GM19099 (cell line): ENCODE measurements at regions not wholly inside any gene's neighbourhood (a gene's known extent, or its start where the extent isn't known, plus 50 kb on each side); places are given as distances from the start of the nearest gene placed in this dataset.

Source experiments
- POLR2A ChIP-seq: IDR thresholded peaks from 3 replicates; pipeline ENCODE4 v1.6.1; 2011; ENCODE audit warnings: low read depth; ENCODE audit not compliant: insufficient read length; ENCODE audit errors: extremely low read depth

GRCh38 chr1:31485166-31485565 lies 72.2 kb downstream of the SERINC2 start:
- no peak for TF ChIP-seq POLR2A

GRCh38 chr1:31487143-31487542 lies 74.1 kb downstream of the SERINC2 start:
- TF ChIP-seq POLR2A = no peak

GRCh38 chr1:31487721-31488293 lies 74.8 kb downstream of the SERINC2 start:
- TF ChIP-seq POLR2A = no peak

- TF ChIP-seq POLR2A = no peak
Observed at GRCh38 chr1:31488528-31488927, 75.5 kb downstream of the SERINC2 start.

GRCh38 chr1:31497601-31498000 lies 78.7 kb upstream of the TINAGL1 start:
- no peak for TF ChIP-seq POLR2A

- no peak for TF ChIP-seq POLR2A
Observed at GRCh38 chr1:31498376-31499040, 77.8 kb upstream of the TINAGL1 start.

GRCh38 chr1:31501505-31501904 lies 74.8 kb upstream of the TINAGL1 start:
- no peak for TF ChIP-seq POLR2A

- no peak for TF ChIP-seq POLR2A
Observed at GRCh38 chr1:31502253-31502652, 74.1 kb upstream of the TINAGL1 start.

GRCh38 chr1:31502926-31503511 lies 73.3 kb upstream of the TINAGL1 start:
- TF ChIP-seq POLR2A = no peak

- TF ChIP-seq POLR2A = no peak
Observed at GRCh38 chr1:31503570-31503969, 72.7 kb upstream of the TINAGL1 start.

GRCh38 chr1:31504001-31504400 lies 72.3 kb upstream of the TINAGL1 start:
- no peak for TF ChIP-seq POLR2A

- TF ChIP-seq POLR2A = peak; percentile 69
Observed at GRCh38 chr1:31505911-31506497, 70.3 kb upstream of the TINAGL1 start.

- TF ChIP-seq POLR2A = no peak
Observed at GRCh38 chr1:31507221-31507620, 69.1 kb upstream of the TINAGL1 start.

GRCh38 chr1:31507676-31508530 lies 68.4 kb upstream of the TINAGL1 start:
- TF ChIP-seq POLR2A = peak; percentile 28

- TF ChIP-seq POLR2A = peak; percentile 6
Observed at GRCh38 chr1:31509124-31510072, 66.9 kb upstream of the TINAGL1 start.

GRCh38 chr1:31510304-31510703 lies 66.0 kb upstream of the TINAGL1 start:
- no peak for TF ChIP-seq POLR2A
